GM12801 (cell line): ENCODE measurements at regions not wholly inside any gene's neighbourhood (a gene's known extent, or its start where the extent isn't known, plus 50 kb on each side); places are given as distances from the start of the nearest gene placed in this dataset.

Source experiments
- TF ChIP-seq, protein P1 (sequence below): IDR thresholded peaks from one replicate; pipeline ENCODE4 v1.5.1; 2011; ENCODE audit warnings: control low read depth; ENCODE audit not compliant: insufficient read length; ENCODE audit errors: extremely low read depth

GRCh38 chr9:119861842-119862241, 492.6 kb upstream of the BRINP1 start:
- TF ChIP-seq, protein P1, sequence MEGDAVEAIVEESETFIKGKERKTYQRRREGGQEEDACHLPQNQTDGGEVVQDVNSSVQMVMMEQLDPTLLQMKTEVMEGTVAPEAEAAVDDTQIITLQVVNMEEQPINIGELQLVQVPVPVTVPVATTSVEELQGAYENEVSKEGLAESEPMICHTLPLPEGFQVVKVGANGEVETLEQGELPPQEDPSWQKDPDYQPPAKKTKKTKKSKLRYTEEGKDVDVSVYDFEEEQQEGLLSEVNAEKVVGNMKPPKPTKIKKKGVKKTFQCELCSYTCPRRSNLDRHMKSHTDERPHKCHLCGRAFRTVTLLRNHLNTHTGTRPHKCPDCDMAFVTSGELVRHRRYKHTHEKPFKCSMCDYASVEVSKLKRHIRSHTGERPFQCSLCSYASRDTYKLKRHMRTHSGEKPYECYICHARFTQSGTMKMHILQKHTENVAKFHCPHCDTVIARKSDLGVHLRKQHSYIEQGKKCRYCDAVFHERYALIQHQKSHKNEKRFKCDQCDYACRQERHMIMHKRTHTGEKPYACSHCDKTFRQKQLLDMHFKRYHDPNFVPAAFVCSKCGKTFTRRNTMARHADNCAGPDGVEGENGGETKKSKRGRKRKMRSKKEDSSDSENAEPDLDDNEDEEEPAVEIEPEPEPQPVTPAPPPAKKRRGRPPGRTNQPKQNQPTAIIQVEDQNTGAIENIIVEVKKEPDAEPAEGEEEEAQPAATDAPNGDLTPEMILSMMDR = no peak

- TF ChIP-seq, protein P1 = no peak
These were observed 489.9 kb upstream of the BRINP1 start for GRCh38 chr9:119859128-119859527.

DNA sequence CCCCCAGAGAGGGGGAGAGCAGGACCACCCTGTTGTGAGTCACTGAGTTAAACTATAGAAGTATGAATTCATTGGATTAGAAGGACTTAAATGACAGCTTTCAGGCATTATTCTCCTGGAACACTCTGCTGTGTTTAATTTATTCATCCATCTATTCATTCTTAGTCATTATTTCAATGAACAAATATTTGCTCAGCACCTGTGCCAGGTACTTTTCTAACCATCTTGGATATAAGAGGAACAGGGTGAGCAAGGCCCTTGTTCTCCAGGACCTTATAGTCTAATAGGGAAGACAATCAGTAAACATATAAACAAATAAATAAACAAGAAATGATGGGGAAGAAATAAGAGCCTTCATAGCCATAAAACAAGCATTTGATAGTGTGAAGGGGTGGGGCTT, 483.9 kb upstream of the BRINP1 start:
- TF ChIP-seq, protein P1 = no peak

DNA sequence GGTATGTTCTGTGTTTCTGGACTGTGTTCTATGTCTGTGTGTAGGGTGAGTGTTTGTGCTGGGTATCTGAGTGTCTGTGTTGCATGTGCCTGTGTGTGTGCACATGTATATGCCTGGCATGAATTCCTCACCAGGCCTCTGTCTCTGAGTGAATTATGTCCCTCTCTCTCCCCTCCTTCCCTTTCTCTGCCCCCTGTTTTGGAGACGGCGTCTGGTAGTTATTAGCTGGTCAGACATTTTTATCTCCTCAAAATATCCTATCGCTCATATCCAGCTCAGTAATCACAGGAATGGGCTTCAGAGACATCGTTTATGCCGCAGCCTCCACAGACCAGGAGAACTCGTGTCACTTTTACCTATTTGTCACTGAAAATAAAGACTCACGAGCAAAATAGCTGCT, 483.2 kb upstream of the BRINP1 start:
- TF ChIP-seq, protein P1 = no peak

GRCh38 chr9:119844431-119844830, 475.2 kb upstream of the BRINP1 start:
- TF ChIP-seq, protein P1 = no peak

DNA sequence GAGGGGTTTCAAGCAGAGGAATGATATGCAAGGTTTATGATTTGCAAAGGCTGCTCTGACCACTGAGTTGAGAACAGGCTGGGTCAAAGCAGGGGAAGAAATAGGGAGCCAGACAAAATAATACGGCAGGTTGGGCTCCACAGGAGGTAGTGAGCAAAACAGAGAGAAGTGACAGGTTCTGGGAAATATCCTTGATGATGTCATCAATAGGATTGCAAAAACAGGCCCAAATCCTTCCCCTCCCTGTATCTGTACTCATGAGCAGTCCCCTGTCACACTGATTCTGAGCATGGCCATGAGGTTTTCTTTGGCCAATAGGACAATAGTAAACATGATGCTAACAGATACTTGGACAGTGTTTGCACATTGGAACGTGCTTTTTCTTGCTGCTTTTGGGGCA, 471.8 kb upstream of the BRINP1 start:
- TF ChIP-seq, protein P1 = no peak

GRCh38 chr9:119839888-119840287, 470.7 kb upstream of the BRINP1 start:
- TF ChIP-seq, protein P1 = no peak

GRCh38 chr9:119838210-119838609, 469.0 kb upstream of the BRINP1 start:
- TF ChIP-seq, protein P1 = no peak
